SK-N-SH treated with all-trans-retinoic acid at 6 μM for 48 hours (cell line): ENCODE measurements at regions not wholly inside any gene's neighbourhood (a gene's known extent, or its start where the extent isn't known, plus 50 kb on each side); places are given as distances from the start of the nearest gene placed in this dataset.
A peak's percentile ranks its signal among the peaks of the same experiment; 100 is the strongest.

Experiments used
- ATAC-seq: fragments of 200-7000 bp; cut with Tn5 transposase; 3 replicates; pipeline ENCODE4 v1.9.1; 2020; ENCODE audit warnings: mild to moderate bottlenecking, moderate library complexity
- ARNTL ChIP-seq: fragments of 450-650 bp; formaldehyde crosslinking; IDR thresholded peaks from 2 replicates; pipeline ENCODE4 v1.5.0; 2020; ENCODE audit warnings: low read depth, mild to moderate bottlenecking, moderate library complexity, borderline replicate concordance
- BACH2 ChIP-seq: fragments of 250-450 bp; sonication (Bioruptor Pico); IDR thresholded peaks from 2 replicates; pipeline ENCODE4 v1.9.0; 2021; ENCODE audit warnings: mild to moderate bottlenecking, borderline replicate concordance
- CREB5 ChIP-seq: fragments of 250-450 bp; sonication (Bioruptor Pico); IDR thresholded peaks from 2 replicates; pipeline ENCODE4 v1.5.1; 2020; ENCODE audit warnings: low read depth, mild to moderate bottlenecking, moderate library complexity
- CSDC2 ChIP-seq: fragments of 250-450 bp; sonication (Bioruptor Pico); IDR thresholded peaks from 2 replicates; pipeline ENCODE4 v1.5.0; 2020; ENCODE audit warnings: mild to moderate bottlenecking, moderate library complexity
- CSRNP3 ChIP-seq: fragments of 250-450 bp; sonication (Bioruptor Pico); IDR thresholded peaks from 2 replicates; pipeline ENCODE4 v1.5.1; 2021; ENCODE audit warnings: mild to moderate bottlenecking, moderate library complexity
- ESRRG ChIP-seq: fragments of 250-450 bp; sonication (Bioruptor Pico); IDR thresholded peaks from 2 replicates; pipeline ENCODE4 v1.6.1; 2021; ENCODE audit warnings: mild to moderate bottlenecking
- GLIS3 ChIP-seq: fragments of 250-450 bp; sonication (Bioruptor Pico); IDR thresholded peaks from 2 replicates; pipeline ENCODE4 v1.5.0; 2020; ENCODE audit warnings: mild to moderate bottlenecking, moderate library complexity
- ISL1 ChIP-seq: fragments of 250-450 bp; sonication (Bioruptor Pico); IDR thresholded peaks from 2 replicates; pipeline ENCODE4 v2.1.2; 2022; ENCODE audit warnings: mild to moderate bottlenecking, moderate library complexity
- OSR1 ChIP-seq: fragments of 250-450 bp; sonication (Bioruptor Pico); IDR thresholded peaks from 2 replicates; pipeline ENCODE4 v1.8.0; 2022; ENCODE audit warnings: moderate library complexity, mild to moderate bottlenecking, inconsistent platforms
- PATZ1 ChIP-seq: fragments of 250-450 bp; sonication (Bioruptor Pico); IDR thresholded peaks from 2 replicates; pipeline ENCODE4 v1.8.0; 2020; ENCODE audit warnings: mild to moderate bottlenecking, moderate library complexity, borderline replicate concordance
- PPARA ChIP-seq: fragments of 250-450 bp; sonication (Bioruptor Pico); IDR thresholded peaks from 2 replicates; pipeline ENCODE4 v1.5.0; 2020; ENCODE audit warnings: mild to moderate bottlenecking, borderline replicate concordance
- RARB ChIP-seq: fragments of 250-450 bp; sonication (Bioruptor Pico); IDR thresholded peaks from 2 replicates; pipeline ENCODE4 v1.8.0; 2021; ENCODE audit warnings: mild to moderate bottlenecking, moderate library complexity
- SNAI2 ChIP-seq: fragments of 250-450 bp; sonication (Bioruptor Pico); IDR thresholded peaks from 2 replicates; pipeline ENCODE4 v1.5.0; 2020; ENCODE audit warnings: mild to moderate bottlenecking, moderate library complexity
- TCF4 ChIP-seq: fragments of 250-450 bp; sonication (Bioruptor Pico); IDR thresholded peaks from 2 replicates; pipeline ENCODE4 v1.8.0; 2021; ENCODE audit warnings: mild to moderate bottlenecking, moderate library complexity, borderline replicate concordance
- TSHZ2 ChIP-seq: fragments of 250-450 bp; sonication (Bioruptor Pico); IDR thresholded peaks from 2 replicates; pipeline ENCODE4 v1.5.0; 2020; ENCODE audit warnings: mild to moderate bottlenecking, moderate library complexity
- ZC3H10 ChIP-seq: fragments of 250-450 bp; sonication (Bioruptor Pico); IDR thresholded peaks from 2 replicates; pipeline ENCODE4 v1.5.1; 2021; ENCODE audit warnings: mild to moderate bottlenecking, moderate library complexity
- ZFP3 ChIP-seq: fragments of 250-450 bp; sonication (Bioruptor Pico); IDR thresholded peaks from 2 replicates; pipeline ENCODE4 v1.5.0; 2020; ENCODE audit warnings: mild to moderate bottlenecking, moderate library complexity
- ZFP30 ChIP-seq: fragments of 450-650 bp; formaldehyde crosslinking; IDR thresholded peaks from 2 replicates; pipeline ENCODE4 v1.5.0; 2022; ENCODE audit warnings: mild to moderate bottlenecking, moderate library complexity
- ZNF70 ChIP-seq: fragments of 450-650 bp; formaldehyde crosslinking; IDR thresholded peaks from 2 replicates; pipeline ENCODE4 v1.5.0; 2020; ENCODE audit warnings: mild to moderate bottlenecking, moderate library complexity
- ZNF8 ChIP-seq: fragments of 450-650 bp; formaldehyde crosslinking; IDR thresholded peaks from 2 replicates; pipeline ENCODE4 v1.5.0; 2020; ENCODE audit warnings: mild to moderate bottlenecking, moderate library complexity

- ATAC-seq, result no peak
- no peak for TF ChIP-seq ZFP3 (CRISPR knock-in tag)
- no peak for TF ChIP-seq ARNTL (CRISPR knock-in tag)
- TF ChIP-seq CREB5 (CRISPR knock-in tag), result no peak
- no peak for TF ChIP-seq ESRRG (CRISPR knock-in tag)
- TF ChIP-seq CSRNP3, result no peak
- TF ChIP-seq OSR1 (CRISPR knock-in tag), result no peak
- no peak for TF ChIP-seq SNAI2
- TF ChIP-seq CSDC2 (CRISPR knock-in tag), result no peak
- no peak for TF ChIP-seq PPARA (CRISPR knock-in tag)
Measured at GRCh38 chr18:53797998-53798495, 426.4 kb downstream of the MBD2 start.

GRCh38 chr18:53796040-53796729, 428.3 kb downstream of the MBD2 start:
- TF ChIP-seq GLIS3 (CRISPR knock-in tag) (no peak), ISL1 (CRISPR knock-in tag) (0 out of 2 replicates have a peak, but pooled peaks have one; percentile 31), ARNTL (CRISPR knock-in tag) (no peak), BACH2 (CRISPR knock-in tag) (no peak), CREB5 (CRISPR knock-in tag) (peak; percentile 42; the same call in 1 of the 2 replicates)
- ATAC-seq, result no peak

GRCh38 chr18:53795610-53796009, 428.9 kb downstream of the MBD2 start:
- no peak for TF ChIP-seq ZC3H10
- TF ChIP-seq TCF4 (CRISPR knock-in tag), result no peak
- TF ChIP-seq, all 23 proteins: peak for 0
- no peak for ATAC-seq

- TF ChIP-seq CREB5 (CRISPR knock-in tag), result no peak
- TF ChIP-seq ZC3H10, result no peak
- TF ChIP-seq CSDC2 (CRISPR knock-in tag), result no peak
- TF ChIP-seq ZFP30, result no peak
- TF ChIP-seq CSRNP3, result no peak
- TF ChIP-seq ESRRG (CRISPR knock-in tag), result no peak
- TF ChIP-seq ZNF70 (CRISPR knock-in tag), result no peak
- TF ChIP-seq ARNTL (CRISPR knock-in tag), result no peak
- no peak for TF ChIP-seq PATZ1
- no peak for TF ChIP-seq ZNF8 (CRISPR knock-in tag)
- no peak for TF ChIP-seq TSHZ2 (CRISPR knock-in tag)
- TF ChIP-seq ISL1 (CRISPR knock-in tag), result no peak
- TF ChIP-seq RARB (CRISPR knock-in tag), result no peak
- TF ChIP-seq, all 23 proteins: peak for 0
- ATAC-seq, result no peak
Measured at GRCh38 chr18:53795061-53795460, 429.4 kb downstream of the MBD2 start.
